DND-41 (cell line): ENCODE measurements at regions not wholly inside any gene's neighbourhood (a gene's known extent, or its start where the extent isn't known, plus 50 kb on each side); places are given as distances from the start of the nearest gene placed in this dataset.

Experiments used
- ATAC-seq: fragments of 200-7000 bp; cut with Tn5 transposase; 3 replicates; pipeline ENCODE4 v1.9.1; 2021; ENCODE audit warnings: low read depth; ENCODE audit not compliant: insufficient read depth
- DNase-seq: peaks from one replicate; pipeline ENCODE4 v3.0.0-alpha.2; 2020
- H2AFZ ChIP-seq: 2 replicates; pipeline ENCODE4 v1.6.0; 2012; ENCODE audit warnings: low read depth, low read length
- H3K27ac ChIP-seq: 2 replicates; pipeline ENCODE4 v1.5.1; 2012; ENCODE audit warnings: low read length, inconsistent platforms
- H3K27me3 ChIP-seq: fragments of 200-600 bp; sonication (generic); 2 replicates; pipeline ENCODE4 v1.6.0; 2012; ENCODE audit warnings: low read length, mild to moderate bottlenecking, inconsistent platforms; ENCODE audit not compliant: insufficient read depth, poor library complexity
- H3K36me3 ChIP-seq: 2 replicates; pipeline ENCODE4 v1.5.1; 2012; ENCODE audit warnings: low read length, inconsistent platforms; ENCODE audit not compliant: insufficient read depth
- H3K4me1 ChIP-seq: 2 replicates; pipeline ENCODE4 v1.5.1; 2012; ENCODE audit warnings: mild to moderate bottlenecking, low read length; ENCODE audit not compliant: insufficient read depth
- H3K4me2 ChIP-seq: 2 replicates; pipeline ENCODE4 v1.6.0; 2012; ENCODE audit warnings: mild to moderate bottlenecking, moderate library complexity, low read length, inconsistent platforms; ENCODE audit not compliant: insufficient read depth
- H3K4me3 ChIP-seq, 2 experiments: fragments of 200-600 bp in 1 of 2; shearing (Covaris generic) in 1 of 2; 2 replicates each; pipeline ENCODE4 v1.5.1; 2012 to 2016; ENCODE audit warnings: inconsistent platforms in 2 of 2, low read length in 2 of 2, mild to moderate bottlenecking in 2 of 2, low read depth in 1 of 2, moderate library complexity in 1 of 2
- H3K79me2 ChIP-seq: 2 replicates; pipeline ENCODE4 v1.6.0; 2012; ENCODE audit warnings: low read length, inconsistent platforms; ENCODE audit not compliant: insufficient read depth
- H3K9ac ChIP-seq: 2 replicates; pipeline ENCODE4 v1.6.0; 2012; ENCODE audit warnings: low read depth, mild to moderate bottlenecking, inconsistent platforms, low read length, moderate library complexity
- H3K9me3 ChIP-seq: 2 replicates; pipeline ENCODE4 v1.5.1; 2012; ENCODE audit warnings: low read length, moderate library complexity, mild to moderate bottlenecking, inconsistent platforms; ENCODE audit not compliant: insufficient read depth, severe bottlenecking
- H4K20me1 ChIP-seq: 2 replicates; pipeline ENCODE4 v1.6.0; 2012; ENCODE audit warnings: low read length; ENCODE audit not compliant: insufficient read depth
- CTCF ChIP-seq: IDR thresholded peaks from 2 replicates; pipeline ENCODE4 v1.5.1; 2012; ENCODE audit warnings: borderline replicate concordance, low read length, moderate library complexity, mild to moderate bottlenecking; ENCODE audit not compliant: poor library complexity, severe bottlenecking; ENCODE audit errors: extremely low read depth
- EZH2 ChIP-seq: IDR thresholded peaks from 3 replicates; pipeline ENCODE4 v1.6.1; 2012; ENCODE audit warnings: borderline replicate concordance, low read depth, mild to moderate bottlenecking, moderate library complexity, low read length, inconsistent platforms; ENCODE audit not compliant: severe bottlenecking

- DNase-seq (no peak), ATAC-seq (no peak)
- H3K4me2 ChIP-seq, result no peak overlapping the region
- no peak overlapping the region for H3K27ac ChIP-seq
- TF ChIP-seq CTCF (no peak), EZH2 (no peak)
- H2AFZ ChIP-seq, result peak overlapping the region; percentile 25; the same call in 1 of the 2 replicates
- no peak overlapping the region for H3K9ac ChIP-seq
- no peaks in the 10 kb centered on the region for H3K9me3 ChIP-seq
- H3K79me2 ChIP-seq, result no peaks in the 10 kb centered on the region
- no peaks in the 10 kb centered on the region for H3K4me1 ChIP-seq
- H3K4me3 ChIP-seq, result no peak overlapping the region
- no peaks in the 10 kb centered on the region for H3K36me3 ChIP-seq
- H3K27me3 ChIP-seq, result no peaks in the 10 kb centered on the region
- no peaks in the 10 kb centered on the region for H4K20me1 ChIP-seq
These were observed 241.3 kb downstream of the RBM43 start for GRCh38 chr2:151020411-151020810.

- Histone ChIP-seq H3K27ac (no peak overlapping the region), H4K20me1 (no peaks in the 10 kb centered on the region), H3K9me3 (no peaks in the 10 kb centered on the region), H3K36me3 (no peaks in the 10 kb centered on the region), H3K4me3 (no peak overlapping the region), H3K27me3 (no peaks in the 10 kb centered on the region), H3K4me2 (no peak overlapping the region), H3K79me2 (no peaks in the 10 kb centered on the region), H3K9ac (no peak overlapping the region), H2AFZ (no peak overlapping the region), H3K4me1 (no peaks in the 10 kb centered on the region)
- no peak for ATAC-seq
- TF ChIP-seq EZH2 (no peak), CTCF (no peak)
- DNase-seq, result no peak
These were observed 252.1 kb downstream of the RBM43 start for GRCh38 chr2:151009437-151010175.

- H3K27ac ChIP-seq, result no peak overlapping the region
- no peaks in the 10 kb centered on the region for H3K79me2 ChIP-seq
- H4K20me1 ChIP-seq, result no peaks in the 10 kb centered on the region
- no peak overlapping the region for H2AFZ ChIP-seq
- no peaks in the 10 kb centered on the region for H3K36me3 ChIP-seq
- no peak overlapping the region for H3K4me3 ChIP-seq
- H3K9ac ChIP-seq, result no peak overlapping the region
- DNase-seq (no peak), ATAC-seq (no peak)
- TF ChIP-seq CTCF (no peak), EZH2 (no peak)
- no peak overlapping the region for H3K4me2 ChIP-seq
- no peaks in the 10 kb centered on the region for H3K9me3 ChIP-seq
- H3K4me1 ChIP-seq, result no peaks in the 10 kb centered on the region
- H3K27me3 ChIP-seq, result no peaks in the 10 kb centered on the region
These were observed 254.3 kb downstream of the RBM43 start for GRCh38 chr2:151007365-151007764.
